ENCODE measurements at regions not wholly inside any gene's neighbourhood (a gene's known extent, or its start where the extent isn't known, plus 50 kb on each side); places are given as distances from the start of the nearest gene placed in this dataset.

DNA sequence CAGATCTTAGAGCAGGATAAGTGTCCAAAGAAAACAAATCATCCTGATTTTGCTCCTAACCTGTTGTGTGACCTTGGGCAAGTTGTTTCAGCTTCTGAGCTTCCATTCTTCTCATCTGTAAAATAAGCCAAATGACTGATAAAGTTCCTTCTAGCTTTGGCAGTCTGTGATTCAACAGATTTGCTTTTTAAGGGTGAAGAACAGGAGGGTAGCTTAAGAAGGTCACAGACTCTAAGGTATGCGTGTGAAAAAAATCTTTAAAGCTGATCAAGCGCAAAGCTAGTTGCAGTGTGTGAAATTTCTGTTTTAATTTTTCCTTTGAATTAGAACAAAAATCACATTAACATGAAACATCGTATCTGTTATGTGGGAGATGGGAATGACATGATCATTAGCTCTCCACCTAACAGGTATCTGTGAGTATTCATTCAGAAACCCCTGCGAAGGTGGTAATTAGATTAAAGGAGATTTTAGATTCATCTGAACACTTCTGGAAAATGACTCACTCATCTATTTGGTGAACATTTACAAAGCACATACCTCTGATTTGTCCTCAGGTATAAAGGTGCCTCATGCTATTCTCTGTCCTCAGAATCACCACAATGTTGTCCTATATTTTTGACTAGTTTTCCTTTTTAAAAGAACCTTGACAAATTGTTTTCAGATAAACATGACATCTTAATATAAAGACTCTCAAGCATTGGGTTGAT lies 131.9 kb upstream of the CPM start:
- DNase-seq: no peak

DNA sequence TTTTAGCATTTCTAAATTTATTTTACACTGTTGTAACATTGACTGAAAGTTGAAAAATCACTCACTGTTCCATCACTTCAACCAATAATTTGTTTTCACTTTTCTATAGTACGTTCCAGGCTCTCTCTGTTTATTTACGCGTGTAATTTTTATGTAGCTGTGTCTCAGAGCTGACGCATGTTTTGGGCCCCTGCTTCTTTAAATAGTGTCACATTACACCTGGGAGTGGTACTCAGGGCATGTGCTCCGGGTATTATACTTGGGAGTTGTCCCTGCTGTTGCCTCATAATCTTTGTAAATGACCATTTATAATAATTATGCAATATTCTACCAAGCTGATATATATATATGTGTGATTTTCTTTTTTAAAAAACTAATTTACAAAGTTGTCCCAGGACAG lies 132.8 kb upstream of the CPM start:
- DNase-seq: no peak

DNA sequence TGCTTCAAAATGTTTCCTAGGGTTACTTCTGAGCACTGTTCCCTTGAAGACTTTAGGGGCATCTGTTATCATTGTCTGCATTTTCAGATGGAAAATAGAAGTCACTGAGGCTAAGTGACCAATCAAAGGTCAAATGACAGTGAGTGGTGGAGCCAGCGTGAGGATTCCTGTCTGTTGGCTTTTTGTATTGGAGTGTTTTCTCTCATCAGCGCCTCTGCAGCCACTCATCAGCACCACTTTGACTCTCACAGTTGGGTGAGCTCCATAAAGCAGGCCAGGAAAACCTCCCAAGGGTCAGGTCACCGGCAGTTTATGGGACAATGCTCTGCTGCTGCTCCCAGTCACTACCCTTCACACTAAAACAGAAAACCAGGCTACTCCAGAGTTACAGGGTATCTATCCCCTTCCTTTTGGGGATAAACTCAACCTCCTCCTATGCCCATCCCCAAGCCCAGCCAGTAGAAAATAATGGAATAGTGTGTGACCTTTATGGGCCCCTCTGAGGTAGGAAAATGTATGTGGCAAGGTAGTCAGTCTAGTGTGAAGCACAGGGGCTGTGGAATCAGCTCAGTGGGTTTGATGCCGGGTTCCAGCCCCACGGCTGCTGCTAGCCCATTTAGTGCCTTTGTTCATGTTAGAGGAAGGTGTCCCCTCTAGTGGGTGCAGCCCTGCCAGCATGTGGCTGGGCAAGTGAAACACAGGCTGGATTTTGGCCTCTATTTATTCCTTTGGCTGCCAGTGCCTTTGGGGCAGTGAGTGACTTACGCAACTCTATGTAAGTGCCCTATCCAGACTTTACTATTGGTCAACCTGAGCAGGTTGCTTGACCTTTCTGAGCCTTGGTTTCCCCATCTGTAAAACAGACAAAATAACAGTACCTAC lies 133.8 kb upstream of the CPM start:
- DNase-seq: no peak

DNA sequence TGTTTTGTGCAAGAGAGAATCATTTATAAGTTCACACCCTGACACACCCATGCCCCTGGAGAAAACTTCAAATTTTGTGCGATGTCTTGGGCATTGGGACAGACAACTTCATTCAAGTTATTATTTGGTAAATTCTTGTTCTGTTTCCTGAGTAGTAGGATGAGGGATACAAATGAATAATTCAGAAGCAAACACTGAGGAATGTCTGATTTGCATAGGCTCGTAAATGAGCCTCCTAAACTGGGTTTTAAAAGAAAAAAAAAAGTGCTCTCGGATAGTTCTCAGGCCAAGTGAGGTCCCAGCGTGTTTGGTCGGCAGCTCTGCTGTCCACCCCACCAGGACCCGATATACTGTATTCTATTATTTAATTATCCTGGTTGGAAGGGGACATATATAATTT lies 134.7 kb upstream of the CPM start:
- no peak for DNase-seq

DNA sequence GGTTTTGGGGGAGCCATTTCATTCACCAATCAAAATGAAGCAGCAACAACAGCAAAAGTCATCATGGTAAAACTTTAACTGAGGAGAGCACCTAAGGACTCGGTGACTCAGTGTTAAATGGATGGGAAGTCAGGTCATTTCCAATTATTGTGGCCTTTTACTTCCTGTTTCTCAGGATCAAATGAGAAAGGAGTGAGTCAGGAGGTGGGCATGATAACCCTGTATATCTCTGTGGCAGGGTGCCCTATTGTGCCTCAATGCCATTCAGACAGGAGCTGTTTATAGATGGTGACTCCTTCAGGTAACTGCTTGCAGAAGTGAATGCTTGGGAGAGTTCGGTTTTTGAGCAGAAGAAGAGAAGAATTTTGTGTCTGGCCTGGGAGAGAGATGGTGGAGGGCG lies 135.5 kb upstream of the CPM start:
- no peak for DNase-seq

DNA sequence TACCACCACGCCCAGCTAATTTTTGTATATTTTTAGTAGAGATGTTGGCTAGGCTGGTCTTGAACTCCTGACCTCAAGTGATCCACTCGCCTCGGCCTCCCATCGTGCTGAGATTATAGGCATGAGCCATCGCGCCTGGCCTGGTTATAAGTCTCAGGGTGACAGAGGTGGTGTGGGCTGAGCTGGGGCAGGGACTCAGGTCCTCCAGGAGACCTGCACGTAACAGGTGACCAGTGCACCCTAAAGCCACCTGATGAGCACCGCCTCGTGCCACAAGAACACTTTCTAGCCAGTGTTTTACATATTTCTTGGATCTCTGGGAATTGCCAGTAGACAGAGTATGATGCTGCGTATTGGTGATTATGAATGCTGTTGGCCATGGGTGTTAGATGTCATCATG lies 136.5 kb upstream of the CPM start:
- no peak for DNase-seq

DNA sequence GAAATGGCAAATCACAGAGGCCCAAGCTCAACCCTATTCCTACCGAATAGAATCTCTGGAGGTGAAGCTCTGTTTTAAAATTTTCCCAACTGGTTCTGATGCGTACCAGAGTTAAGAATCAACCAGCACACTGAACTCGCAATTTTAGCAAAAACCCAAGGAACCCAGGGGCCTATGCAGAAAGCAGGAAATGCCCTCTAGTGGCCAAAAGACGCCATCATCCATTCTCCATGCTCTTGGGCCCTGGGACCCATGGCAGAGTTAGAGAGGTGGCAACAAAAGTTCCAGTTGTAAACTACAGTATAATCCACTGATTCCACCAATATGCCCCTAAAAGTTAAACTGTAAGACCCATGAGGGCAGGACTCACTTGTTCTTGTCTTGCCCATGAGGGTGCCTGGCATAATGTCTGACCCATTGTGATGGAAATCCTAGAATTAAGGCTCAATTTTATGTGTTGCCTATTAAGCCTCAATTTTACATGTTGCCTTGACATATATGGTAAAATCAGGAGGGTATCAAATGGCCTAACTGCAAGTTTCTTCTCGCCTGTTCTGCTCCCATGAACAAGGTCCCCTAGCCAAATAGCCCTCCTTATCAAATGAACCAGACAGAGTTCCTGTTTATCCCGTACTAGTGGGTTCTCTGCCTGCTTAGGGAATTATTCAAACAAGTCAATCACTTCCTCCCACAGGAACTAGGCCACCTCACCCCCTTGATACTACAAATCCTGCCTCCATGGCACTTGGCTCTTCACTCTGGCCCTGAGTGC lies 137.5 kb upstream of the CPM start:
- DNase-seq: peak; percentile 1 to 59 (median 12)

DNA sequence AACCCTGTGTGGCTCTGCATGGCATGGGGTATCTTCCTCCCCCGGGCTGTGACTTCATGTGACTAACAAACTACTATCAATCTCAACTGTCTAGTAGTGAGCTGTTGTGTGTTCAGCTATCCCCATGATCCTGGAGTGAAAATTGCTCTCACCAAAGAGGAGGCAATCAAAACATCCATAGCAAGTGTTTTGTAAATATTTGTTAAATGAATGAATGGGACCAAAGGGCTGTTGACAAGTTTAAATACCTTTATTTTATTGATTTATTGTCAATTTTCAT lies 138.1 kb upstream of the CPM start:
- no peak for DNase-seq

DNA sequence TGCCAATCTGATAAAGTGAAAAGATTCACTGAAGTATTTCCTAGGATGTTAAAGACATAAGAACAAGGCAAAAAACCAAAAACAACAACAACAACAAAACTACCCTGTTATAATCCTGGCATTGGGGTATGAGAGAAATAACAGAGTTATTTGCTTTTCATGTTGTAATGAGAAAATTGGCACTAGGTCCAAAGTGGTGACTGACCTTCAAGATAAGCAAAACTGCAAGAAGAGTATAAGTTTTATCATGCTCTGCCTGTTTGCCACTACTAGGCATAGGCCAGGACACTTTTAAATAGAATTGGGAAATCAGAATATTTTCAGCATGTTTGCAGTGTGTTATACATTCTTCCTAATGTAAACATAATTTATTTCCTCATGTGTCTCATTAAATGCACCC lies 140.1 kb upstream of the CPM start:
- no peak for DNase-seq

DNA sequence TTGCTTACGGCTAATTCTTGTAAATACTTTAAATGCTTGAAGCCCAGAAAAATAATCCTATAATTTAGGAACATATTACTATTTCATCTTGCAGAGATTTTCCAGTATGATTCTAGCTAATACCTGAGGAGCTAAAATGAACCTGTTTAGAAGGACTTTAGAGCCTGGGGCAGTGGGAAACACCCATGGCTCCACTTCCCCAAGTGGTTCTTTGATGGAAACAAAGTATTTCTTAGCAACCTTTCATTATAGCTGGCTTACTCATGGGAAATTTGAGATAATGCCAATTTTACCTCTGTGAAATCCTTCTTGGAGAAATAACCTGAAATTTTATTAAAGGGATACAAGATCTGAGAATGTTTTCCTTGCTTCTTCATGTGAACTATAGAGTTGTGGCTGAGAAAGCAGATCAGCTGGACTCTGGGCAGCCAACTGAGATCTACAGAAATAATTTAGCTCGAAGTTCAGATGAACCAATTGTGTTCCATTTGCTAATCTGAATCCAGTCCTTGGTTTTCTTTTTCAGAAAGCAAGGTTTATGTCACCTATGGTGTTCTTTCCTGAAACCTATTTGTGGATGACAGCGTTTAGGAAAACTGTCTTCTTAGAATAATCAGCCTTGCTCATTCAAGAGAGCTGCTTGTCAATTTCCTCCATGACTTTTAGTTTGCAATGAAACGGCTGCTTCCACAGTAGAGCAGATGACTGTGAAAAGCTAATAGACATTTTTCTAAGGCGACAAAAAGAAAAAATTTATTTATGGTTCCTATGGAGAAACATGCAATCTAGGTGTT lies 141.8 kb upstream of the CPM start:
- DNase-seq: no peak

DNA sequence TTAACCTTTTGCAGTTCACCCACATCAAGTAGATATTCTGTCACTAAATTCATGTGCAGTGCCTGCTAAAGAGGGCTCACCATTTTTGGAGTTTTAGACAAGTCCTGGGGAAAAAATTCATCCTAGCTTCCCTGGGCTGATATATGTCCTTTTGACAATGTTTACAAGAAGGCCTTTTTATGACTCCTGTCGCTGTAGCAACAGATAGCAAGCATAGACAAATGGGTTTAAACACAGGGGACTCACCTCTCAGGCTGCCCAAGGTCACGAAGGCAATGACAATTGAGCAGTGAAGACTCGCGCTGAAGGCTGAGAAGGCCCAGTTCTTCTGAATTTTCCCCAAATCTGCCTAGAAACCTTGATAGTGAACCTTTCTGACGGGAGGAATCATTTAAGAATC lies 150.7 kb upstream of the CPM start:
- no peak for DNase-seq

DNA sequence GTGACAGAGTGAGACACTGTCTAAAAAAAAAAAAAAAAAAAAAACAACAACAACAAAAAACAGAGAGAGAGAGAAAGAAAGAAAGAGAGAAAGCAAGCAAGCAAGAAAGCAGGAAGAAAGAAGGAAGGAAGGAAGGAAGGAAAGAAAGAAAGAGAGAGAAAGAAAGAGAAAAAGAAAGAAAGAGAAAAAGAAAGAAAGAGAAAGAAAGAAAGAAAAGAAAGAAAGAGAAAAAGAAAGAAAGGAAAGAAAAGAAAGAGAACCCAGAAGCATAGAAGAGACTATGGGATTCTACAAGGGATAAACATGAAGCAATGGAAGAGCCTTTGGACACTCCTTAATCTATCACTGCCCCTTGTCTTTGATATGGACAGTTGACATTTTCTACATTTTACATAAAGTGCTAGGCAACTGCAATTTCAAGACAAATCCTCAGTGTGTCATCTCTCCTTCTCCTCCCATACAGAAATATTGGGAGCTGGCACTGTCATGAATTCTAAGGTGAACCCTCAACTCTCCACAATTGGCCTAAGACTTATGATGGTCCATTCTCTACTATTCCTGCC lies 151.9 kb upstream of the CPM start:
- DNase-seq: no peak

DNA sequence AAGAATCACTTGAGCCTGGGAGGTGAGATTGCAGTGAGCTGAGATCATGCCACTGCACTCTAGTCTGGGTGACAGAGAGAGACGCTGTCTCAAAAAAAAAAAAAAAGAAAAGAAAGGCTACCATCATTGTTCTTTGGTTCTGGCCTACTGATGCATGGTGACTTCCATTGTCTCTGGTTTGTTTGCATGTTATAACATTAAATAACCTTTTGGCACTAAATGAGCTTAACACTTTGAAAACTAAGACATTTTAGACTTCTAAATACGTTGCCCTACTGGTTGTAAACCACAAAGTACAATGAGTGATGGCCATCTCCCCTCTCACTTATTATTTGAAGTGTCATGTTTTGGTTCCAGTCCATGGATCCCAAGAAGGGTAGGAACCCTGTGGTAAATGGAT lies 152.9 kb upstream of the CPM start:
- no peak for DNase-seq

DNA sequence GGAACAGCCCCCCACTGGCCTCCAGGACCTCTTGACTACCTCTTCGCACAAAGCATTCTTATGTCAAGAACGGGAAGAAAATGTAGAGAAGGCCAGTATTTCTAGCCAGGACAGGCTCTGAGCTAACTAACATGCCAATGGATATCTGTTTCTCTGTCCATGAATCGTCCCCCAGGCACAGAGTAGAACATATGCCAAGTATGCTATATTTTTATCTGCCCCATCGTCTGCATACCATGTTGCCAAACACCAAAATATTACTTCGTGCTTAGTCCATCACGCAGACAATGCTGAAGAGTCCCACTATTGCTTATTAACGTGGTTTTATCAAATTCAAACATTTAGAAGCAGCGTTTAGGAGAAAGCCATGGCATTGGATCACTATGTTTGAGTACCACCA lies 151.4 kb upstream of the CPSF6 start:
- DNase-seq: no peak

DNA sequence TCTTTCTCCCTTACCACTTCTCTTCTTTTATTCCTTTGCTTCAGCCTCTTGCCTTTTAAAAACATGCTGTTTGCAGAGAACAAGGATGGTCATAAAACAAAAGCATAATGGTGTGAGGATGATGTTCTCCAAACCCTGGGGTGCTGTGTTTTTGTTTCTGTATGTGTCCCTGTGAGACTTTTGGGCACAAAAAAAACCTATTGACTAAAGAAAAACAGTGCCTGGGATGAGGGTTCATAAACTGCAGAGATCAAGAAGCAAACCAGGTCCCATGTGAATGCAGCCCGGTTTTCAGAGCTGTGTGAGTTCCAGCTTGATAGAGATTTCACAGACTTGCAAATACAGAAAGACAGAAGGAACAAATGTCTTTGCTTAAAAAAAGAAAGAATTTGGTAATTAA lies 148.6 kb upstream of the CPSF6 start:
- no peak for DNase-seq

DNA sequence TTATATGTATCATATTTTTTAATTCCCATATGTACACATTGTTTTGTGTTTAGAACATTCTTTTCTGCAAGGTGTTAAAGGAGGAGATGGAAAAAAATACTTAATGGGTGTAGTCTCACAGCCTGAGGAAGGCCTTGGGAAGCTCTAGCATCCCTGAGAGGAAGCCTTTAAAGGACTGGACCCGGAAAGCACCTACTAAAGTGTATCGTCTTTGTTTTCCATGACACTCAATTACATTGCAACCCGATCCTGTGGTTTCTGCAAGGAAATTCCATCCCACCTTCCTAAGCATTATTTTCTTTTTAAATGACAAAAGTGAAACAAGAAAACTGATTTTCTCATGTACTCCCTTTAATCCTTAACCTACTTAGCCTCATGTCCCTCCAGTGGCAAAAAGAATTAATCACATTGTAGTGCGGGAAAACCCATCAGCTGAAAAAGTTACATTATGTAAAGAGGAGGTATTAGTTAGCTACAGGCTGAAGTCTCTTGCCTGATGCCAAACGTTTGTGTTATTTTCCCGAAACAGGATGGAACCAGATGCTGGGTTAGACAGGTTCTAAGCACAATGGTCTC lies 147.8 kb upstream of the CPSF6 start:
- DNase-seq: no peak

DNA sequence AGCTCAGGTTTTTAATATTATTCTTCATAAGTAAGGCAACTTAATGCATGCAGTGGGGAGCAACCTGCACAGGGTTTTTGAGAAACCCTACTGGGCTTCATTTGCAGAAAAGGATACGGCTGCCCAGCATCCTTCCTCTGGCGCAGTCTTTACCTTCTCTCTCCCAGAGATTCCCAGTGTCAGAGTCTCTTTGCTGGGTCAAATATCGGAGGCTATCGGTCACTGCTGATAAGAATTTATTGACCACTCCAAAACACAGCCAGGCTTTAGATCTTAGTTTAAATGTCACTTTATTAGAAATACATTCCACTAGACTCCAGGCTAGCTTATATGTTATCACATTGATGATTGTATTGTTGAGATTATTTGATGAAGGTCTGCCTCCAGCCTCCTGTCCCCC lies 147.2 kb upstream of the CPSF6 start:
- no peak for DNase-seq

DNA sequence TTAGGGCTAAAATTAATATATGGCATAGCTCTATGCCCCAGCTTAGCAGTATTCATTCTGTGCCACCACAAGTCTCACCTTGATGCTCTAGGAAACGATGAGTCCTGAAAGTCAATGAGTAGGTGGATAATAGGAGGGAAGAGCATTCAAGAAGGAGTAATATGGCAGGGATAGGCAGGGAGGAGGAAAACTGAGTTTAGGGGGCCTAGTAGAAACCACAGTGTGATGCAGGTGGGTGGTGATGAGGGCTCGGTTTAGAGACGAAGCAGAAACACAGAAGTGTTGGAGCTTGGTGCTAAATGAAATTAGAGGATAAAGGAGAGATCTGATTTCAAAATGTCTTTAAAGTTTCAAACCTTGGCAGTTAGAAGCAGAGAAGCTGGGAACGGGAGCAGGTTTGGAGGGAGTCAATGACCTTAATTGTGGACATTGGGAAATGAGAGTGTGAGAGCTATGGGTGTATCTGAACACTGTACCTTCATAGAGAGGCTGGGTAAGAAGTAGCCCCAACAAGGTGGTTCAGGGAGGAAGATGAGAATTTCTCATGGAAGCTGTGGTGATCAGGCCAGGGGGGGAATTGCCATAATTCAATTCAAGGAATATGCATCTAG lies 144.7 kb upstream of the CPSF6 start:
- no peak for DNase-seq

DNA sequence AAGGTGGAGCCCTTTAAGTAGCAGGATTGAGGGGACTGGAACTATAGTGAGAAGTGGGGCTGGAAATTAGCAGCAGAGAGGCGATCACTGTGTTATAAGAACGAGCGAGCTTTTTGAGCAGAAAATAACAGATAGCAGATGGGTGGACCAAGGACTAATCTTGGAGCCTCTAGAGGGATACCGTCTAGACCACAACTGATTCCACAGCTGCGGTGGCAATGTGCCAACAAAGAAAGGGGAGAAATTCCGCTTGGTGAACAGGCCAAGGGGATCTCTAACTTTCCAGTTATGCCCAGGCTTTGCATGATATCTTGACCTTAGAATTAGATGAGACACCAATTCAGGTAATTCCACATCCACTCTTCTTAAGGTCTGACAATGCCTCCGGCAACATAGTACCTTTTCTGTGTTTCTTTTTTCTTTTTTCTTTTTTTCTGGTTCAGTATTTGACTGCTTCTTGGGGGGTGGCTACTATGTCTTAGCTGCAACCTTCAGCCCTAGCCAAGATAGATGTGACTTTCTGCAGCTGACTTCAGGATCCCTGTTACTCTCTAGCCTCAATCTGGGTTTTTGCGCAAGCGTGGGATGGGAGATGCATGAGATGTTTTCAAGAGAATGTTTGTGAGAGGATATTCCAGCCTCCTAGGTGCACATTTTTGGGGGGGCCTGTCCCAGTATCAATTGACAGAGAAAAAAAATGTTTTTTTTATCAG lies 143.4 kb upstream of the CPSF6 start:
- DNase-seq: no peak

DNA sequence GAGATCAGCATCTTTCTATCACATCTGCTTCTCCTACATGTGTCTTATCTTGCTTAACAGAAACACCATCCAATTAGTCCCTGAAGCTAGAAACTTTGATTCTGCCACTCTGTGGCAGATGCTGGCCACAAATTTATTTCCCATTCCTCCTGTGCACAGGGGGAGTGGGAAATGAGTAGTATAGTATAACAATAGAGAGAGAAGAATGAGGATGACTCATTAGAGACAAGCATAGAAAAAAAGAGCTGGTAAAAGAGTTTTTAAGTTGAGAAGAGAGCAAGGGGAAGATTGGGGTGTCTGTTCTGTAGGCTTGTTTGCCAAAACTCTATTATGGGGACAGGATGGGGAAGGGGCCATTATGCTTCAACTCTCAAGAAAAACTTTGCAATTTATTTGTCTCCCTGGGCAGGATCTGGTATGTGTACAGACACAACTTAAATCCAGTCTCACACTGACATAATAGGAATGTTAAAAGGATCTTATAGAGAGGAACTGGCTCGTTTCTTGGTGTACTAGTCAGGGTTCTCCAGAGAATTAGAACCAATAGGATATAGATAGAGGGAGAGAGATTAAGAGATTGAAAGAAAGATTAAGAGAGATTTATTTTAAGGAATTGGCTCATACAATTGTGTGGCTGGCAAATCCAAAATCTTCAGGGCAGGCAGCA lies 142.6 kb upstream of the CPSF6 start:
- DNase-seq: no peak

Measured in stimulated activated naive CD4-positive, alpha-beta T cell (primary cell).